ENCODE measurements at regions not wholly inside any gene's neighbourhood (a gene's known extent, or its start where the extent isn't known, plus 50 kb on each side); places are given as distances from the start of the nearest gene placed in this dataset.

GRCh38 chr4:136917312-136918110 is 614.8 kb downstream of the PCDH18 start:
- no peak overlapping the region for H3K4me3 ChIP-seq (ENCODE audit: low read depth, low read length, poor library complexity, severe bottlenecking)
- H3K79me2 ChIP-seq (ENCODE audit: insufficient read depth, low read length): no peaks in the 10 kb centered on the region
- no peaks in the 10 kb centered on the region for H3F3A ChIP-seq (ENCODE audit: insufficient read depth, low read length)
- no peaks in the 10 kb centered on the region for H3K27me3 ChIP-seq (ENCODE audit: insufficient read depth, low read length)
- H3K4me1 ChIP-seq (ENCODE audit: insufficient read depth, low read length, severe bottlenecking): no peaks in the 10 kb centered on the region
- H3K9me3 ChIP-seq (ENCODE audit: low read length): no peaks in the 10 kb centered on the region
- no peak overlapping the region for H2AFZ ChIP-seq (ENCODE audit: low read length)
- no peak overlapping the region for H3K9ac ChIP-seq (ENCODE audit: low read length)
- H3K36me3 ChIP-seq (ENCODE audit: insufficient read depth, low read length): no peaks in the 10 kb centered on the region
- H3K27ac ChIP-seq (ENCODE audit: low read depth, low read length, poor library complexity, severe bottlenecking): no peak overlapping the region
- no peak overlapping the region for H3K4me2 ChIP-seq (ENCODE audit: low read length)
- TF ChIP-seq EZH2 (IDR thresholded peaks at IDR 0.05; ENCODE audit: borderline replicate concordance, low read length): no peak
- TF ChIP-seq CTCF (IDR thresholded peaks at IDR 0.05; ENCODE audit: low read length): no peak
- H4K20me1 ChIP-seq (ENCODE audit: insufficient read depth, low read length): no peaks in the 10 kb centered on the region
- no peaks in the 10 kb centered on the region for H3K9me2 ChIP-seq (ENCODE audit: low read depth, low read length)

GRCh38 chr4:136909626-136910025 is 622.7 kb downstream of the PCDH18 start:
- H3F3A ChIP-seq (ENCODE audit: insufficient read depth, low read length): no peaks in the 10 kb centered on the region
- no peak overlapping the region for H3K9ac ChIP-seq (ENCODE audit: low read length)
- no peak overlapping the region for H2AFZ ChIP-seq (ENCODE audit: low read length)
- TF ChIP-seq CTCF (IDR thresholded peaks at IDR 0.05; ENCODE audit: low read length) (no peak), EZH2 (IDR thresholded peaks at IDR 0.05; ENCODE audit: borderline replicate concordance, low read length) (no peak)
- no peak overlapping the region for H3K27ac ChIP-seq (ENCODE audit: low read depth, low read length, poor library complexity, severe bottlenecking)
- no peak overlapping the region for H3K4me3 ChIP-seq (ENCODE audit: low read depth, low read length, poor library complexity, severe bottlenecking)
- H3K27me3 ChIP-seq (ENCODE audit: insufficient read depth, low read length): no peaks in the 10 kb centered on the region
- no peaks in the 10 kb centered on the region for H3K79me2 ChIP-seq (ENCODE audit: insufficient read depth, low read length)
- H3K9me3 ChIP-seq (ENCODE audit: low read length): no peaks in the 10 kb centered on the region
- H3K4me2 ChIP-seq (ENCODE audit: low read length): no peak overlapping the region
- H4K20me1 ChIP-seq (ENCODE audit: insufficient read depth, low read length): no peaks in the 10 kb centered on the region
- no peaks in the 10 kb centered on the region for H3K9me2 ChIP-seq (ENCODE audit: low read depth, low read length)
- no peaks in the 10 kb centered on the region for H3K36me3 ChIP-seq (ENCODE audit: insufficient read depth, low read length)
- no peaks in the 10 kb centered on the region for H3K4me1 ChIP-seq (ENCODE audit: insufficient read depth, low read length, severe bottlenecking)

- TF ChIP-seq CTCF (IDR thresholded peaks at IDR 0.05; ENCODE audit: low read length) (no peak), EZH2 (IDR thresholded peaks at IDR 0.05; ENCODE audit: borderline replicate concordance, low read length) (no peak)
- no peaks in the 10 kb centered on the region for H4K20me1 ChIP-seq (ENCODE audit: insufficient read depth, low read length)
- H3K9me2 ChIP-seq (ENCODE audit: low read depth, low read length): no peaks in the 10 kb centered on the region
- H3K4me2 ChIP-seq (ENCODE audit: low read length): no peak overlapping the region
- H3F3A ChIP-seq (ENCODE audit: insufficient read depth, low read length): no peaks in the 10 kb centered on the region
- H3K79me2 ChIP-seq (ENCODE audit: insufficient read depth, low read length): no peaks in the 10 kb centered on the region
- no peaks in the 10 kb centered on the region for H3K4me1 ChIP-seq (ENCODE audit: insufficient read depth, low read length, severe bottlenecking)
- no peaks in the 10 kb centered on the region for H3K27me3 ChIP-seq (ENCODE audit: insufficient read depth, low read length)
- H3K9ac ChIP-seq (ENCODE audit: low read length): no peak overlapping the region
- H3K4me3 ChIP-seq (ENCODE audit: low read depth, low read length, poor library complexity, severe bottlenecking): no peak overlapping the region
- H2AFZ ChIP-seq (ENCODE audit: low read length): no peak overlapping the region
- H3K27ac ChIP-seq (ENCODE audit: low read depth, low read length, poor library complexity, severe bottlenecking): no peak overlapping the region
- no peaks in the 10 kb centered on the region for H3K36me3 ChIP-seq (ENCODE audit: insufficient read depth, low read length)
- no peaks in the 10 kb centered on the region for H3K9me3 ChIP-seq (ENCODE audit: low read length)
Measured at GRCh38 chr4:136908122-136908521, 624.2 kb downstream of the PCDH18 start.

All from OCI-LY1 (cell line).